Left forelimb (tissue), 1 donor: ENCODE measurements at regions not wholly inside any gene's neighbourhood (a gene's known extent, or its start where the extent isn't known, plus 50 kb on each side); places are given as distances from the start of the nearest gene placed in this dataset.

Experiments
- DNase-seq: peaks from one replicate; pipeline ENCODE4 v3.0.0-alpha.2; 2018; ENCODE audit warnings: low spot score

DNA sequence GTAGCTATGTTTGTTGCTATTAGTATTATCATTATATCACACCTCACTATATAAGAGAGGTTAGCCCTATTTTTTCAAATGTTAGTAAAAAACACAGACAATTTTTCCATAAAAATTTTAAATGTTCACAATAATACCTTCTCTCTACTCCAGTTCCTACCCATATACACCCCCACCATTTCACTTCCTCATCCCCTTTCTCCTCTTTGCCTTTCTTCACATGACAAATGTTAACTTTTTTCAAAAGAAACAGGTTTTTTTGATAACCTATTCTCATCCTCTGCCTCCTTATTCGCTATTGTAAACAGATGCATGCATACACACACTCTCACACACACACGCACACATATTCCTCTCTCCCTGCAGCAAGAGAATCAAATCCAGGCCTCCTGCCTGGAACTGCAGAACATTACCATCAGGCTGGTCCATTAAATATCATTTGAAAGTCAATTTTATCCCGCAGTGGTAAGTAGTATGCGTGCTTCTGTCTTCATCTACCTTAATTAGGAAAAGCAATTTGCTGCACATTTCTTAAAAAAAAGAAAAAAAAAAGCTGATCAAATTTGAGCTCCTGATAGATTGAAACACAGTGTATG is 55.5 kb downstream of the MID1IP1 start:
- no peak for DNase-seq

DNA sequence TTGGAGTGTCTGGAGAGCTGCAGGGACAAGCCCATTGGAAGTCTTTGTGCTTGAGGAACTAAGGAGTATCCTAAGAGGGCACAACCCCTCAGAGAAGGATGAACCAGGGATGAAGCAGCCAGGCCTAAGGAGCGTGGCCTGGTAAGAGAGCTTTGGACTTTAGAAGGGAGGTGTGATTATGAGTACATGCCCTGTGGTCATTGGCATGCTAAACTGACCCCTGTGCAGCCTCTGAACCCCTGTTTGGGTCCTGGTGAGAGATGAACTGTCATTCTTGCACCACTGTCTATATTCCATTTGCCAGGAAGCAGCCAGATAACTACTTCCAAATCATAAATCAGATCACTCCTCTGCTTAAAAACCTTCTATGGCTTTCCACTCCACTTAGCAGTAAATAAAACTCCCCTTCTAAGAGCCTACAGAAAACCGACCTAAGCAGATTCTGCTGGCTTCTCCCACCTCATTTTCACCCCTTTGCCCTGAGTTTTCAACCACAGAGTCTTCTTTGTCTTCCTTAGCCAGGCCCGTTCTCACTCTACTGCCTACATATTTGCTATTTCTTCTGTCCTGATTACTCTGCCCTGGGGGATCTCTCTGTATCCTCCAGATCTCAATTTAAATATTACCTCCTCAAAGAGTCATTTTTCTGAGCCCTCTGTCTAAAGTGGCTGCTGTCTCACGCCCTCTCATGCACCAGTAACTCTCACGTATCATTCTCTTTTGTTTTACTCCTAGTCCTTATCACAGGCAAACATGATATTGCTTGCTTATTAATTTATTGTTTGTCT is 56.7 kb downstream of the MID1IP1 start:
- no peak for DNase-seq

DNA sequence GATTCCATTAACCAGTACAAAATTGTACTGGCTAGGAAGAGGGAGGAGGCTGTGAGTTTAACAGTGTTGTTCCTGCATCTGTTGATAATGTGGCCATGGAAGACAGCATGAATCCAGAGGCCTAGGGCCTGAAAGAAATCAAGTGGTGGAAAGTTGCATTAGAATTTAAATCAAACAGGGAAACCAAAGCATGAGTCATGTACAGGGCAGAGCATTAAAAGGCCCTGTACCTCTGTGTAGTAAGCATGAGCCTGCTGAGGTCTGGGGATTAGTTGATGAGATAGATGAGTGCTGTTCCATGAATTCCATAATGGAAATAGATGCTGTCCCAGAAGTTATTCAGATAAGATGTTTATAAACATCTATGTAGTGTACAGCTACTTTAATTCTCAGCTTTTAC is 58.3 kb downstream of the MID1IP1 start:
- DNase-seq: no peak

DNA sequence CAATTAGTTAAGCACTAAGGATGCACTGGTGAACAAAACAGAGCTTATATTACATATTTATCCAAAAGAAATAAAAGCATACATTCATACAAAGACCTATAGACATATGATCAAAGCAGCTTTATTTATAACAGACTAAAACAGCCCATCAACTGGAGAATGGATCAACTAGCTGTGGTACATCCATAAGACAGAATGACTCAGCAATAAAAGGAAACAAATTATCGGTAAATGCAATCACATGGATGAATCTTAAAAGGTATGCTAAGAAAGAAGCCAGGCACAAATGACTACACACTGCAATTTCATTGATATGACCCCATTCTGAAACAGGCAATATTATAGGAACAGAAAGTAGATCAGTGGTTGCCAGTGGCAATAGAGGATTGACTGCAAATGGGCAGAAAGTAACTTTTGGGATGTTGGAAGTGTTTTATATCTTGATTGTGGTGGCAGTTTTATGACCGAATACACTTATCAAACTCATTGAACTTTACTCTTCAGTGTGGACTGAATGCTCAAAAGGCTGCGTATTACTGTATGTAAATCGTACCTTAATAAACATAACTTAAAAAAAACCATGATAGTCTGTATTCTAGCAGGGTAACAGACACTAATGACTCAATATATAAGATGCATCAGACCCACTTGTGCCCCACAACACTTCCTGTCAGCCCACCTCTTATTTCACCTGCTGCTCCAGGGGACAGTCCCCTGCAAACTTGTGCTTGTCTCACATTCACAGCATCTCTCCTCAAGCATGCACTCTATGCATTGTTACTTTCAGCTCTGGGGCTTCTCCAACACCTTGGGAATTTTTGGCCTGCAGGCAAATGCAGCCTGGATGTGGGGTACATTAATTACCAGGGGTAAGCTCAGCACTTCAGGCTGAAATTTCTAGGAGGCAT is 59.1 kb downstream of the MID1IP1 start:
- no peak for DNase-seq

DNA sequence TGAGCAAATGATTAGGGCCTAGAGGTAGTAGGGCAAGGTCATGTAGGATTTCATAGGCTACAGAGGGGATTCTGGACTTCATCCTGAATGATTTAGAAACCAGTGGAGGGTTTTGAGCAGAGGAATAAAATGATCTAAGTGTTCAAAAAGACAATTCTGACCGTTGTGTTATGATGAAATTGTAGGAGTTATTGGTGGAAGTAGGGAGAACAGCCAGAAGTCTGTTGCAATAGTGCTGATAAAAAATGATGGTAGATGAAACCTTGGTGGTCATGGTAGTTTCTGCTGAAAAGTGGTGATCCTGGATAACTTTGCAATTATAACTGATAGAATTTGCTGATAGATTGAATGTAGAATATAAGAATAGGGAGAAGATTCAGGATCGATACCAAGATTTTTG is 60.2 kb downstream of the MID1IP1 start:
- DNase-seq: no peak

DNA sequence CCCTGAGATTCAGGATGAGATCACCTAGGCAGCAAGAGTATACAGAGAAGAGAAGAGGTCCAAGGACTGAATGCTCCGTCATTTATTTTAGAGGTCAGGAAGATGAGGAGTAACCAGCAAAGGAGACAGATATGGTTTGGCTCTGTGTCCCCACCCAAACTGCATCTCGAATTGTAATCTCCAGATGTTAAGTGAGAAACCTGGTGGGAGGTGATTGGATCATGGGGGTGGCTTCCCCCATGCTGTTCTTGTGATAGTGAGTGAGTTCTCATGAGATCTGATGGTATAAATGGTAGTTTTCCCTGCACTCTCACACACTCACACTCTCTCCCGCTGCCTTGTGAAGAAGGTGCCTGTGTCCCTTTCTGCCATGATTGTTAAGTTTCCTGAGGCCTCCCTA is 60.8 kb downstream of the MID1IP1 start:
- no peak for DNase-seq

DNA sequence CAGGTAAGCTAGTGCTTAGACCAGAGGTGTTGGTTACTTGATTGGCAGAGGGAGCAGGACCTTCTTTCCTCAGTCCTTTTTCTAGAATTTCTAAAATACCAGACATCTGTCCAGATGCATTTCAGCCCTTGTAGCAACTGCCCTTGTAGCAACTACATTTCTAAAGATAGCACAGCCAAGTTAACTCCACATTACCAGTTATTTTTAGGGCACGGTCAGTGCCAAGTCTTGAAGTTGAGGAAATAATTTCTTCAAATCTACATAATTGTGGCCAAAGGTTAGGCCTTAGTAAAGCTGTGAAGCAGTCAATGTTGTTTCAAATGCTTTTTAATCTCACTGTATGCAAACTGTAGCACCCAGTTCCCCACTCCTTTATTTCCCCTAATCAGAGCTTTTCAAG is 62.9 kb downstream of the MID1IP1 start:
- DNase-seq: no peak

DNA sequence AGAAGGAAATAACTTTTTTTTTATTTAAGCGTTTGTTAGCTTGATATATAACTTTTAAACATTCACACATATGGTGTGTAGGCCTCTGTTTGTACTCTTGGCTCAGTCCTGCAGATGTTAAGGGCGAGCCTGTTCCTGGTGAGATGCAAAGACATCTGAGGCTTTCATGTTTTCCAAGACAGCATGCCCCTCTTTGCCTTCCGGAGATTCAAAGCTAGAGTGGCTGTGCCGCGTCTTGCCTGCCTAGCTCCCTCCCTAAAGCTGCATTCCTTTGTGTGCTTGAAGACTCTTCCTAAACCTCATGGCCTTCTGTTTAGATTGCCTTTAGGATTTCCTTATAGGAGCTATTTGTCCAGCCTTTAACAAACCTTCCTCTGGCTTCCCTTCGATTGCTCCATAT is 67.1 kb downstream of the MID1IP1 start:
- no peak for DNase-seq

DNA sequence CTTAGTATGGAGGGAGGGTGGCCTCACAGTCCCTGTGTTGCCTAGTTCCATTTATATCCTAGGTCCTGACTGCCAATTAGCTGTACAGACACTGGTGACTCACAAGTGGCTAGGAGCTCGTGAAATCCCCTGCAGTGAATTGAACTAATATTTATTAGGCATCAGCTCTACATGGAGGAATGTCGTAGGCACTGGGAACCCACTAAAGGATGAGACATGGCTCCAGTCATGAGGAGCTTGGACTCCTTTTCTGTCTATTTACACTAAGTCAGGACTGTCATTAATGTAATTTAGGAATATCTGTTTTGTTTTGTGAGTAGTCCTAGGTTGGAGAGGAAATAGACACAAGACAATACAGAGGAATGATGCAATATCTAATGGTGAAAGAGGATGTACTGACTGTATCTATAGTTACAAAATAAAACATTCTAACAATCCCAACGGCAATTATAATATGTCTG is 67.7 kb downstream of the MID1IP1 start:
- no peak for DNase-seq

DNA sequence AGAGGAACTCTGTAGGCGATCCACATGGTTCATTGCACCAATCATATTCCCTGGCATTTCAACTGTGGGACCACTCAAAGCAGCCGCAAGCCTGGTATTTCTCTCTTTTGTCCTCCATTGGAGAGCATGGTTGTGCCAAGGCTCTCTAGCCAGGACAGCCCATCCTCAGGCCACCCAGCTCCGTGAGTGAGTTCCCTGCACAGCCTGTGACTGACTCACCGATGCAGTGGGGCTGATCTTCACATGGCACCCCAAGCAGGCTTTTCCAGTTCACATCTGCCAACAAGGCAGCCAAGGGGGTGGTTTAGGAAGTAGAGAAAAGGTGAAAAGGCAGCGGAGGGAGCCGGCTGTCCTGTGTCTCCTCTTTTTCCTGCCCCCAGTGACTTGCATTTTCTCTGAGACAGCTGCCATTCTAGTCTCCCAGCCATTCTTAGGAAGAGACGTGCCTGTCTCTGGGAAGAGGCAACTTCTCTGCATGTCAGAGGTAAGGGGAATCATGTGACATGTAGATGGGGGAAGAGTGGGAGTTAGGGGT is 69.2 kb downstream of the MID1IP1 start:
- no peak for DNase-seq

DNA sequence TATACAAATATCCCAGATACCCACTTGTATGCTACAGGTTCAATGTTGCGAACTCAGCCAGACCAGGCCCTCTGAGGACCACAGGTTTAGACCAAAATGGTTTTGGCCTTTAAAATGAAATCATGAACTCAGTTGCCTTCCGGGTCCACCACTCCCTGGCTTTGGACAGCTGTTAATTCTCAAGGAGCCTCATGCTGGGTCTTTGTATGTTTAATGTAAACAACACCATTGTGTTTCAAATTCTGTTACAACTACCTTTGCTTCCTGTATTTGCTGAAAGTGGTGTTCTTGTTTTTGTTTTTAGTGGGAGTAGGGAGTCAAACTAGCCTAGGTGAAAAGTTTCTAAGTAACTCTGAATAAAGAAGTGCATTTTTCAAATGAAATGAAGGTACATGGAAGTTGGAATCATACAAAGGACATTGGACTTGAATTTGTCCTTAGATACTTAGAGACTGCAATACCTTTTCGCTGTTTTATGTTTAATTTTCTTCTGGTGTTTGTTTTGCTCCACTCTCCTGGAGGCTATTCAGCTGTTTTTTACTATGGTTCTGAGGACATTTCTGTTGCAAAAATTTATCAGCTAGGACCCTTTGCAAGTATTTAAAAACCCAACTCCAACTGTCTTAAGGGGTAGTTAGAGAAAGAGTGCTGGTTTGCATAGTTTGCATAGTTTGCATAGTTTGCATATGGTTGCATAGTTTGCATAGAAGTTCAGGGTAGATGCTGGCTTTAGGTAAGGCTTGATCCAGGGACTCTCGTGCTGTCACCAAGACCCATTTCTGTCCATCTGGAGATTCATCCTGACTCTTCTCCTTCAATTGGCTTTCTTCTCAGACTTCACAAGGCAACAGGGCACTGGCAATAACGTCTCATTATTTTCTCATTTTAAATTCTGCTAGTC is 70.1 kb downstream of the MID1IP1 start:
- no peak for DNase-seq

DNA sequence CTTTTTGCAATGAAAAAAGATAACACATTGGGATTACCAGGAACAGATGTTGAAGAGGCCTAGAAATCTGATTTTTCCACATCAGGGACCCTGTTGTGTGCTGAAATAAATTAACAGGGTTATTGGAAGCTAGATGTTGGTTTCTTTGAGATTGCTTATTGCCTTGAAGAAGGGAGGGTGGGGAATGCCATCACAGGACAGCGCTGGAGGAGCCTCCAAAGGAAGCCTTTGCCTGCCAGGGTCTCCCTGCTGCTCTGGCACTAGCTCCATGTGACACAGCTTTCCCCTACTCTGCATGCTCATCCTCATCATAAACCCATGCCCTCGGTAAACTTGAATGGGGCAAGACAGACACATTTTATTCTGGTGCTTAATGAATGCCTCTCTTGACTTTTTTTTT is 76.1 kb downstream of the MID1IP1 start:
- DNase-seq: no peak

DNA sequence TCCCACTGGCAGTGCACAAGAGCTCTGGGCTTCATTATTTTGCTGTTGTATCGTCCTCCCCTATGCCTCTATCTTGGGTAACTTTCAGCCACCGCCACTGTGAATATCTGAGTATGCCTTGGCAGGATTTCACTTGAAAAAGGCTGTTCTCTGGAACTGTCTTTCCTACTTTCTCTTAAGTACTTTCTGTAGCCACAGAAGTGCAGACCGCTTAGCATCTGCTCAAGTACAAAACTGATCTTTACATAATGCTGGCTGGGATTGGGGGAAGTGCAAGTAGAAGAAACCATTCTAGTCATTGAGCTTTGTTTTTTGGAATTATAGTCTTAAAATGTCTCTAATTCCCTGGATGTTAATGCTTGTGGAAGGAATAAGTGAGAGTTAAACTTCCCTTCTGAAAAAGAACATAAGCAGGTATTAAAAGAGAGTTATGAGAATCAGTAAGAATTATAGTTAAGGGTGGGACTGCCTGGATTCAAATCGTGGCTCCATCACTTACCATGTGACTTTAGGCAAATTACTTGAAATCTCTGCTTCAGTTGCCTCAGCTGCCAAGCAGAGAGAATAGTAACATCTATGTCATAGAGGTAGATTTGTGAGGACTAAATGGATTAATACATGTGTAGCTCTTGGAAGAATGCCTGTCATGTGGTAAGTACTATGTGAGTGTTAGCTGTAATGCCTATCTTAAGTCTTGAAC is 77.5 kb downstream of the MID1IP1 start:
- no peak for DNase-seq

DNA sequence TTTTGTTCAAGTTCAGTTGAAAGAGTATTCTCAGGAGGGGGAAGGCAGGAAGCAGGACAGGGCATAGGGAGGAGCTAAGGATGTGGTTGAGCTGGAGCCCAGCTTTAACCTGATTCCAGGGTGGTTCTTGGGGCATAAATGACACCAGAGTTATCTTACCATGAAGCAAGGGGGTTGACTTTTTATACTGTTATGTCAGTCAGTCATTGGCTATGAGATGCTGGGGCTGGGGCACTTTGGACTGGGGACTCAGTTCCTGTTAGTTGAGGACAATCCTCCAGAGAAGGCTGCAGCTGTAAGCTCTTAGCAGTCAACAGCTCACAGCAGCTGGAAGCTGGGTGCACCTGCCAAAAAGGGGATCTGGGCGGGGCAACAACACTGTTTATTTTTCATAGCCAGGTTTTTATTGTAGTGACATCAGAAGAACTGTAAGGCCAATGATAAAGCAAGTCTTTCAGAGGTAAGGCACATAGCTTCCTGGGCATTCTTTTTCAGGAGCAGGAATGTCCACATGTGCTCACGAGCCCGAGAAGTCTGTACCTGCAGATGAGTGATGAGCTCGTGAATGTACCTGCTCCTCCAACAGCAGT is 78.5 kb downstream of the MID1IP1 start:
- DNase-seq: no peak

DNA sequence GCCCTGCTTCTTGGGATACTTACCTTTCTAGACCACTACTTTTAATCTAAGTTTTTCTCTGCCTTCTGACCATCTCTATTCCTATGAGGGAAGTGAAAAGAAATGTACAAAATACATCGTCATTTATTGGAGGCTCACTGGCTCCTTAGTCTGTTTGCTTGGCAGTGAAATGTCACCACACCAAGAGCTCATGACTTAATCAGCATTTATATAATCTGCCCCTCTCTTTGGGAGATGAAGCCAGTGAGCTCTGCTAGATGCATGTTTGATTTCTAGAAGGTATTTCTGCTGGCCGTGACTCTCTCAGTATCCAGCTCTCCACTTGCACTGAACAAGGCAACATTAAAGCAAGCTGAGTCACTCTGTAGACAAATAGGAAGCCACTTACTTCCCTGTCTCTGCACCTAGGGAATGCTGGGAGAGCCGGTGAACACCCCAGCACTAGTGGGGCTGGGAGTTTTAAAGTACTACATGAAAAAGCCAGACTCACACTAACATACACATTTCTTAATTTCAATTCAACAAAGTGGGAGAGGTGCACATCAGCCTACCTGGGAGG is 79.1 kb downstream of the MID1IP1 start:
- DNase-seq: no peak

DNA sequence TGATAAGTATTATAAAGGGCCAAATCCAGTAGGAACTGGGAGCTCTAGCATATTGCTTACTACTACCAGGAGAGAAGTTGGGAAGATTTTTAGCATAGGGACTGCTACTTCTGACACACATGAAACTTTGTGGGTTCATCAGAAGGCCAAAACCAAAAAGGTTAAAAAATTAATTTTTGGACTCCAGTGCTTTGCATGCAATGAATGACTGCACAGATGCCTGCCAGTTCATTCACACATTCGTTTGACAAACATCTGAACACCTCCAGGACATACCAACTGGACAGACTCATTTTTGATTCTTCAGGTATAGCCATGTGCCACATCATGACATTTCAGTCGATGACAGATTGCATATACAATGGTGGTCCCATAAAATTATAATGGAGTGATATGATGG is 79.8 kb downstream of the MID1IP1 start:
- no peak for DNase-seq

DNA sequence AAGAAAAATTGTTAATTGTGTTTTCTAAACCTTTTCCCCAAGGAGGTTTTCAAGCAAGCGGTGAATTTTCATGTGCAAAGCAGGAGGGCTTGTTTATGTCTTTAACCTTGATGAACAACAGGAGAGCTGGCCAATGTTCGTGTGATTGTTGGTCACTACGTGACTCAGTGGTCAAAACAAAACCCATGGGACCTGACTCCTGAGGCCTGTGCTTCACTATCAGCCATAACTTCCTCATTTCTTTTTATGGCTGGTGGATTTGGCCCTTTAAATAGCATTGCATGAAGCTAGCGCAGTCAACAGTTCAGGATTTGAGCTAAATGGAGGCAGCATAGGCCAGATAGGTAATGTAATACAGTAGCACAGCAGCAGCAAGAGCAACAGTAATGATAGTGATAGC is 80.5 kb downstream of the MID1IP1 start:
- no peak for DNase-seq

DNA sequence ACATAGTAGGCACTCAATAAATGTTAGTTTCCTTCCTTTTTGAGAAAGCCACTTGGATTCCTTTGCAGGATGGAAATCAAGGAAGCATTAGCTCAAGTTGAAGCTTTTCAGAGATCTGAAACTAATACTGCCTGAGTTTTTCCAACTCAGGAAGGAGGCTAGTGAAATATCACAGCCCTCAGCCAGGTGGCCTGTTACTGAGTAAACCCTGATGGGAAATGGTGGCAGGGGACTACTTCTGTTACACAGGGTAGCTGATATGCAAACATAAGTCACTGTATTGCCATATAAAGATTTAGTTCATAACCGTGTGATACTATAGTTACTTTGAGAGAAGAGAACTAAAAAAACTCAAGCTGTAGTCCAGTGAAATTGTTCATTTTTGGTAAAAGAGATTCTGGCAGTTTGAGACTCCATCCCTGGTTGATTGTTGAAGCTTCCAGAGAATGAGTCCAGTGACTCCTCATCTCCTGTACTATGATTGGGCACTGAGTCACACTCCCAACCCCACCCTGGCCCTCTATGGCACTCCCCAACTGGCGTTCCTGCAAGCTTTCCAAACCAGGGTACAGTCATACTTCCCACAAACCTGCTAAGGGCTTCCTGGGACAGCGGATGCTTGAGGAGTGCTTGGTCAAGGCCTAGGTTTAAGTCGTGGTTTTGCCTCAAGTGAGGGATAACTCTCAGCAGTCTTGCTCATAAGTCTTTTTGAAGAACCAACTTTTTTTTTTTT is 81.8 kb downstream of the MID1IP1 start:
- no peak for DNase-seq

DNA sequence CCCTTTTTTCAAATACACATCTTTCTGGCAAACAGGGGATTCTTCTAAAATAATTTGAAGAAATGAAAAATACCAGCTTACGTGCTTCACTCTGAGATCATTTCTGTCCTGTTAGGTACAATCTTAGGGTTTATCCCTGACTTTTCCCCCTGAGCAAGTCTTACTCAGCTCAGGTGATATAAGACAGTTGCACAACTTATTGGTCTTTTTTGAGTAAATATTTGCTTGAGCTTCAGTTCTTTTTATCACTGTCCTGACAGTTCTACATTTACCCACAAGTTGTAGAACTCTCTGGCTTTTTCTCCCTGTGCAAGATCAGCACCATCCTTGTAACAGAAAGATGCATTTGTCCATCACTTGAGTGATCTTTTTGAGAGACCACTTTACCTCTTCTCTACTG is 84.9 kb downstream of the MID1IP1 start:
- DNase-seq: no peak
